Vagina (tissue), 2 donors: ENCODE measurements at regions not wholly inside any gene's neighbourhood (a gene's known extent, or its start where the extent isn't known, plus 50 kb on each side); places are given as distances from the start of the nearest gene placed in this dataset.

ENCODE experiments used
- POLR2A ChIP-seq, 2 donors: fragments of 450-650 bp; IDR thresholded peaks; one replicate each; pipeline ENCODE4 v1.6.1; 2017; ENCODE audit warnings: antibody characterized with exemption in 2 of 2, mild to moderate bottlenecking in 2 of 2, moderate library complexity in 2 of 2
- POLR2AphosphoS5 ChIP-seq, 2 donors: sonication (generic); formaldehyde crosslinking; IDR thresholded peaks; one replicate each; pipeline ENCODE4 v1.9.0; 2017; ENCODE audit warnings: antibody characterized with exemption in 2 of 2, mild to moderate bottlenecking in 2 of 2, low read depth in 1 of 2; ENCODE audit not compliant: insufficient read depth in 1 of 2
- TF ChIP-seq, protein P1 (sequence below), 3 experiments: fragments of 450-650 bp in 2 of 3; fragments of 200-600 bp in 1 of 3; sonication (generic) in 1 of 3; IDR thresholded peaks; one replicate each; pipeline ENCODE4 v1.5.1; 2017 to 2019; ENCODE audit warnings: antibody characterized with exemption in 3 of 3, mild to moderate bottlenecking in 2 of 3, moderate library complexity in 2 of 3

DNA sequence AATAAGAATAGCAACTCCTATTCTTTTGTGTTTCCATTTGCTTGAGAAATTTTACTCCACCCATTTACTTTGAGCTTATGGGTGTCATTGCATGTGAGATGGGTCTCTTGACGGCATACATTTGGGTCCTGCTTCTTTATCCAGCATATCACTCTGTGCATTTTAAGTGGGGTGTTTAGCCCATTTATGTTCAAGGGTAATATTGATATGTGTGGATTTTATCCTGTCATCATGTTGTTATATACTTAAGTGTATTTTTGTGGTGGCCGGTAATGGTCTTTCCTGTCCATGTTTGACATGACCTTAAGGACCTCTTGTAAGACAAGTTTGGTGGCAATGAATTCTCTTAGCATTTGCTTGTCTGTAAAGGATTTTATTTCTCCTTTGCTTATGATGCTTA, 100.1 kb downstream of the ATP23 start:
- TF ChIP-seq, protein P1, sequence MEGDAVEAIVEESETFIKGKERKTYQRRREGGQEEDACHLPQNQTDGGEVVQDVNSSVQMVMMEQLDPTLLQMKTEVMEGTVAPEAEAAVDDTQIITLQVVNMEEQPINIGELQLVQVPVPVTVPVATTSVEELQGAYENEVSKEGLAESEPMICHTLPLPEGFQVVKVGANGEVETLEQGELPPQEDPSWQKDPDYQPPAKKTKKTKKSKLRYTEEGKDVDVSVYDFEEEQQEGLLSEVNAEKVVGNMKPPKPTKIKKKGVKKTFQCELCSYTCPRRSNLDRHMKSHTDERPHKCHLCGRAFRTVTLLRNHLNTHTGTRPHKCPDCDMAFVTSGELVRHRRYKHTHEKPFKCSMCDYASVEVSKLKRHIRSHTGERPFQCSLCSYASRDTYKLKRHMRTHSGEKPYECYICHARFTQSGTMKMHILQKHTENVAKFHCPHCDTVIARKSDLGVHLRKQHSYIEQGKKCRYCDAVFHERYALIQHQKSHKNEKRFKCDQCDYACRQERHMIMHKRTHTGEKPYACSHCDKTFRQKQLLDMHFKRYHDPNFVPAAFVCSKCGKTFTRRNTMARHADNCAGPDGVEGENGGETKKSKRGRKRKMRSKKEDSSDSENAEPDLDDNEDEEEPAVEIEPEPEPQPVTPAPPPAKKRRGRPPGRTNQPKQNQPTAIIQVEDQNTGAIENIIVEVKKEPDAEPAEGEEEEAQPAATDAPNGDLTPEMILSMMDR (IDR thresholded peaks at IDR 0.05) = no peak
- TF ChIP-seq POLR2AphosphoS5 (IDR thresholded peaks at IDR 0.05; ENCODE audit: insufficient read depth in 1 of 2, low read depth in 1 of 2) (no peak), POLR2A (IDR thresholded peaks at IDR 0.05) (no peak)
